GM23338 (cell line): ENCODE measurements at regions not wholly inside any gene's neighbourhood (a gene's known extent, or its start where the extent isn't known, plus 50 kb on each side); places are given as distances from the start of the nearest gene placed in this dataset.

Experiments
- CREB1 ChIP-seq: fragments of 250-450 bp; sonication (Bioruptor Pico); IDR thresholded peaks from 2 replicates; pipeline ENCODE4 v1.5.0; 2020; ENCODE audit warnings: low read depth, mild to moderate bottlenecking, moderate library complexity
- CTCF ChIP-seq, 2 experiments: fragments of 200-600 bp in 1 of 2; sonication (generic) in 1 of 2; conservative IDR thresholded peaks; 2 replicates each; pipeline versions ENCODE4 v1.5.1 to v1.6.1; 2016 to 2017; ENCODE audit warnings: antibody characterized with exemption in 2 of 2, low read depth in 2 of 2, mild to moderate bottlenecking in 2 of 2, moderate library complexity in 1 of 2
- ETS1 ChIP-seq: IDR thresholded peaks from 2 replicates; pipeline ENCODE4 v1.6.1; 2016; ENCODE audit warnings: antibody characterized with exemption
- EZH2phosphoT487 ChIP-seq: fragments of 200-600 bp; sonication (generic); IDR thresholded peaks from one replicate; pipeline ENCODE4 v1.8.1; 2018; ENCODE audit warnings: antibody characterized with exemption; ENCODE audit not compliant: unreplicated experiment
- POLR2AphosphoS5 ChIP-seq: IDR thresholded peaks from 2 replicates; pipeline ENCODE4 v1.6.1; 2016; ENCODE audit warnings: antibody characterized with exemption, low read depth

DNA sequence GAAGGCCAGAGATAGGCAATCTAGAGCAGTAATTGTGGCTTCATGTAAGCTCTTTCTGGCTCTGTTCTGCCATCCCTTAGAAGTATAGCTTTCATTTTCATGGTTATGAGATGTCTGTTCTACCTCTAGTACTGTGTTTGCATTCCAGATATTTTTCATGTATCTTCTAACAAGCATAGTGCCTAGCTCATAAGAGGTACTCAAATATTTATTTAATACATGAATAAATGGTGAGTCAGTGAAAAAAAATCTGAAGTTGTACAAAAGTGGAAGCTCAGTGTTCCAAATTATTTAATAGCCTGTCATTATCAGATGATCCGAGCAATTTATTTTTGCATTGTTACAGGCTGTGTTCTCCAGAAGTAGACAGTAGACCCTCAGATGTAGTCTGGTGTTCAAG lies 64.3 kb downstream of the OXSM start:
- TF ChIP-seq POLR2AphosphoS5 (no peak), CTCF (conservative IDR thresholded peaks at IDR 0.05; ENCODE audit: low read depth in 2 of 2) (no peak), EZH2phosphoT487 (no peak), ETS1 (no peak), CREB1 (CRISPR knock-in tag) (no peak)
